ENCODE measurements at regions not wholly inside any gene's neighbourhood (a gene's known extent, or its start where the extent isn't known, plus 50 kb on each side); places are given as distances from the start of the nearest gene placed in this dataset.

DNA sequence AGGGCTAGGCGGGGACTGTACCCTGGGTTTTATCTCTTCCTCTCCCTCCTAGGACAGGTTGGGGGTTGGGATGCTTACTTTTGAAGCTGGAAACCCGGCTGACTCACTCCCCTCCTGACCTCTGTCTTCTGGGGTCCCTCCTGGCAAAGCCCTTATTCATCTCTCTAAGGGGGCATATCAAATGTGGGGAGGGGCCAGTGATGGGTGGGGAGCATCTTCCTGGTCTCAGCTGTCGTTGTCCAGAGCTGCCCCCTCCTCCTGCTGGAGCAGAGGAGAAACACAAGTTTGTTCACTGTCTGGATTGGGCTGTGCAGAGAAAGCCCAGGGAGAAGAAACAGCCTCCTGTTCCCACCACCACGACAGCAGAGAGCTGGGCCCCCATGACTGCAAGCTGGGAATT lies 85.8 kb downstream of the TNFAIP2 start:
- no peak for TF ChIP-seq CTCF (IDR thresholded peaks at IDR 0.05)
- H3K4me3 ChIP-seq (ENCODE audit: low read depth in 1 of 2, low read length in 1 of 2): no peak overlapping the region
- no peaks in the 10 kb centered on the region for H3K4me1 ChIP-seq (ENCODE audit: control insufficient read depth in 1 of 2, insufficient read depth in 1 of 2, low read depth in 1 of 2, low read length in 1 of 2)
- H3K36me3 ChIP-seq: no peaks in the 10 kb centered on the region
- peaks cover 24% of the 10 kb centered on the region for H3K9me3 ChIP-seq
- H3K27me3 ChIP-seq: peaks cover 92% of the 10 kb centered on the region
- H3K27ac ChIP-seq: no peak overlapping the region

GRCh38 chr14:103209506-103209905 lies 86.2 kb downstream of the TNFAIP2 start:
- peaks cover 94% of the 10 kb centered on the region for H3K27me3 ChIP-seq
- H3K27ac ChIP-seq: no peak overlapping the region
- no peak overlapping the region for H3K4me3 ChIP-seq (ENCODE audit: low read depth in 1 of 2, low read length in 1 of 2)
- peaks cover 19% of the 10 kb centered on the region for H3K9me3 ChIP-seq
- no peaks in the 10 kb centered on the region for H3K4me1 ChIP-seq (ENCODE audit: control insufficient read depth in 1 of 2, insufficient read depth in 1 of 2, low read depth in 1 of 2, low read length in 1 of 2)
- H3K36me3 ChIP-seq: no peaks in the 10 kb centered on the region
- TF ChIP-seq CTCF (IDR thresholded peaks at IDR 0.05): no peak

- no peak overlapping the region for H3K27ac ChIP-seq
- peaks cover 99% of the 10 kb centered on the region for H3K27me3 ChIP-seq
- TF ChIP-seq CTCF (IDR thresholded peaks at IDR 0.05): no peak
- H3K4me3 ChIP-seq (ENCODE audit: low read depth in 1 of 2, low read length in 1 of 2): no peak overlapping the region
- H3K9me3 ChIP-seq: no peaks in the 10 kb centered on the region
- H3K4me1 ChIP-seq (ENCODE audit: control insufficient read depth in 1 of 2, insufficient read depth in 1 of 2, low read depth in 1 of 2, low read length in 1 of 2): no peaks in the 10 kb centered on the region
- H3K36me3 ChIP-seq: no peaks in the 10 kb centered on the region
Measured at GRCh38 chr14:103213331-103213730, 90.1 kb downstream of the TNFAIP2 start.

DNA sequence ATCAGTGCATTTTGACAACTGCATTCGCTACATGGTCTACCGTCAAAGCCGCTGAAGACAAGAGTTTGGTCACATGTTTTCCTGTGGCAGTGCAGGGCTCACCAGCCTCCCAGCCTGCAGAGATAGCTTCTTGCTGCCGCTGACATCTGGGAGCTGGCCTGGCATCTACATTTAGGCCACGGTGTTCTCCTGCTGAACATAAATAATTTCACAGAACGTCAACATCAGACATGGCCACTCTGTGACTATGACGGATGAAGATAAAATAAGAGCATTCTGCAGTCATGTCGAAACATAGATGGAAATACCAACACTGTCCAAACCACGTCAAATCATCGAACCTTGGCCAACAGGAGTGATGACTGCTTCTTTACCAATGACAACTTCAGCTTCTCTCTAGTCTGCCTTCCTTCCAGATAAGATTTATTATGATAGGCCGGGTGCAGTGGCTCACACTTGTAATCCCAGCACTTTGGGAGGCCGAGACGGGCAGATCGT lies 91.2 kb downstream of the TNFAIP2 start:
- Histone ChIP-seq H3K4me3 (ENCODE audit: low read depth in 1 of 2, low read length in 1 of 2) (no peak overlapping the region), H3K4me1 (ENCODE audit: control insufficient read depth in 1 of 2, insufficient read depth in 1 of 2, low read depth in 1 of 2, low read length in 1 of 2) (no peaks in the 10 kb centered on the region), H3K27me3 (peaks cover 99% of the 10 kb centered on the region), H3K36me3 (no peaks in the 10 kb centered on the region), H3K27ac (no peak overlapping the region), H3K9me3 (no peaks in the 10 kb centered on the region)
- TF ChIP-seq CTCF (IDR thresholded peaks at IDR 0.05): no peak

DNA sequence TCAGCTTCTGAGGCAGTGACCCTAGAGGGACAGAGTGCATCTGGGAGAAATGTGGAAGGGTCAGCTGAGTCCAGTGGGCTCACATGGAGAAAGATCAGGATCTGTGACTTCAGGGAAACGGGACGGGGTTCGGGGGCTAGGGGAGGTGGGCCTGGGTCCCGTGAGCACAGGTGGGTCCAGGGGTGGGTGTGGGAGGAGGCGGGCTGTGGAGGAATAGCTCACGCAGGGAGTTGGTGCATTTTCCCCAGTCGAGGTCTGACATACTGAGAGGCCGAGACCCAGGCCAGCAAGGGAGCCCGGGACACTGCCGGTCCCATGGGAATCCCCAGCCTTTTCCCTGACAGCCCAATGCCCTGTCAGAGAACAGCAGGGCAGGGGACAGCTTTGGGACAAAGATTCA lies 93.1 kb downstream of the TNFAIP2 start:
- TF ChIP-seq CTCF (IDR thresholded peaks at IDR 0.05): no peak
- peaks cover 100% of the 10 kb centered on the region for H3K27me3 ChIP-seq
- H3K4me3 ChIP-seq (ENCODE audit: low read depth in 1 of 2, low read length in 1 of 2): no peak overlapping the region
- H3K27ac ChIP-seq: no peak overlapping the region
- H3K4me1 ChIP-seq (ENCODE audit: control insufficient read depth in 1 of 2, insufficient read depth in 1 of 2, low read depth in 1 of 2, low read length in 1 of 2): peaks cover 0 to 5% of the 10 kb centered on the region in 2 experiments
- H3K9me3 ChIP-seq: no peaks in the 10 kb centered on the region
- H3K36me3 ChIP-seq: no peaks in the 10 kb centered on the region

DNA sequence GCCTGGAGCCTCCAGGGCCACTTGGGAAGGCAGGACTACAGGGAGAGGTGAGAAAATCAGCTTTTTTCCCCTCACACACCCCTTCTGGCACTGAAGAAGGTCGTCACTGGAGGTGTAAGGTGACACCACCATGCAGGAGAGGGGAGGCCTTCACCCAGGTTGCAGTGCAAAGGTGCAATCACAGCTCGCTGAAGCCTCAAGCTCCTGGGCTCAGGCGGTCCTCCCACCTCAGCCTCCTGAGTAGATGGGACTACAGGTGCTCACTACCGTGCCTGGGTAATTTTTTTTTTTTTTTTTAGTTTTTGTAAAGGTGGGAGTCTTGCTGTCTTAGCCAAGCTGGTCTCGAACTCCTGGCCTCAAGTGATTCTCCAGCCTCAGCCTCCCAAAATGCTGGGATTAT lies 93.6 kb downstream of the TNFAIP2 start:
- Histone ChIP-seq H3K9me3 (no peaks in the 10 kb centered on the region), H3K4me3 (ENCODE audit: low read depth in 1 of 2, low read length in 1 of 2) (no peak overlapping the region), H3K27me3 (peaks cover 100% of the 10 kb centered on the region), H3K4me1 (ENCODE audit: control insufficient read depth in 1 of 2, insufficient read depth in 1 of 2, low read depth in 1 of 2, low read length in 1 of 2) (peaks cover 0 to 5% of the 10 kb centered on the region in 2 experiments), H3K27ac (no peak overlapping the region), H3K36me3 (no peaks in the 10 kb centered on the region)
- TF ChIP-seq CTCF (IDR thresholded peaks at IDR 0.05): no peak
